ENCODE measurements at regions not wholly inside any gene's neighbourhood (a gene's known extent, or its start where the extent isn't known, plus 50 kb on each side); places are given as distances from the start of the nearest gene placed in this dataset.
"Not testable (repeated sequence)": the region's sequence is repeated elsewhere in the genome, so short reads cannot be mapped to it uniquely, and the experiment has no call there.

GRCh38 chr2:12879649-12880048 lies 162.9 kb downstream of the TRIB2 start:
- no peak for DNase-seq (ENCODE audit: low spot score)

GRCh38 chr2:12881952-12882351 lies 165.2 kb downstream of the TRIB2 start:
- no peak for DNase-seq (ENCODE audit: low spot score)

GRCh38 chr2:12882393-12882792 lies 165.7 kb downstream of the TRIB2 start:
- no peak for DNase-seq (ENCODE audit: low spot score)

GRCh38 chr2:12883906-12884305 lies 167.2 kb downstream of the TRIB2 start:
- peak; percentile 24 for DNase-seq (ENCODE audit: low spot score)

- peak; percentile 63 for DNase-seq (ENCODE audit: low spot score)
These were observed 168.1 kb downstream of the TRIB2 start for GRCh38 chr2:12884713-12885282.

GRCh38 chr2:12890066-12890465 lies 173.3 kb downstream of the TRIB2 start:
- DNase-seq (ENCODE audit: low spot score) = no peak

GRCh38 chr2:12890481-12890991 lies 173.8 kb downstream of the TRIB2 start:
- DNase-seq (ENCODE audit: low spot score) = no peak

- DNase-seq (ENCODE audit: low spot score) = no peak
These were observed 178.3 kb downstream of the TRIB2 start for GRCh38 chr2:12895017-12895416.

GRCh38 chr2:12896318-12896982 lies 179.7 kb downstream of the TRIB2 start:
- no peak for DNase-seq (ENCODE audit: low spot score)

- no peak for DNase-seq (ENCODE audit: low spot score)
These were observed 180.4 kb downstream of the TRIB2 start for GRCh38 chr2:12897181-12897580.

- DNase-seq (ENCODE audit: low spot score) = no peak
These were observed 186.5 kb downstream of the TRIB2 start for GRCh38 chr2:12903272-12903671.

- DNase-seq (ENCODE audit: low spot score) = no peak
These were observed 193.7 kb downstream of the TRIB2 start for GRCh38 chr2:12910431-12910830.

GRCh38 chr2:12915787-12916186 lies 199.1 kb downstream of the TRIB2 start:
- DNase-seq (ENCODE audit: low spot score) = peak; percentile 24

GRCh38 chr2:12918138-12918834 lies 201.6 kb downstream of the TRIB2 start:
- no peak for DNase-seq (ENCODE audit: low spot score)

- peak; percentile 73 for DNase-seq (ENCODE audit: low spot score)
These were observed 202.2 kb downstream of the TRIB2 start for GRCh38 chr2:12918835-12919445.

GRCh38 chr2:12921321-12921720 lies 204.6 kb downstream of the TRIB2 start:
- peak; percentile 26 for DNase-seq (ENCODE audit: low spot score)

- peak; percentile 72 for DNase-seq (ENCODE audit: low spot score)
These were observed 207.3 kb downstream of the TRIB2 start for GRCh38 chr2:12923907-12924610.

GRCh38 chr2:12926641-12927040 lies 209.9 kb downstream of the TRIB2 start:
- not testable (repeated sequence) for DNase-seq (ENCODE audit: low spot score)

- peak; percentile 54 for DNase-seq (ENCODE audit: low spot score)
These were observed 211.6 kb downstream of the TRIB2 start for GRCh38 chr2:12928197-12928774.

- DNase-seq (ENCODE audit: low spot score) = no peak
These were observed 212.2 kb downstream of the TRIB2 start for GRCh38 chr2:12928775-12929401.

- no peak for DNase-seq (ENCODE audit: low spot score)
These were observed 213.0 kb downstream of the TRIB2 start for GRCh38 chr2:12929758-12930157.

Data from GM03348 (cell line).